ENCODE measurements at regions not wholly inside any gene's neighbourhood (a gene's known extent, or its start where the extent isn't known, plus 50 kb on each side); places are given as distances from the start of the nearest gene placed in this dataset.

- TF ChIP-seq CTCF (IDR thresholded peaks at IDR 0.05): no peak
- no peak for TF ChIP-seq ZFX (IDR thresholded peaks at IDR 0.05; ENCODE audit: borderline replicate concordance)
These were observed 245.2 kb upstream of the DIPK2B start for GRCh38 chrX:45445745-45446412.
